SK-N-MC (cell line): ENCODE measurements at regions not wholly inside any gene's neighbourhood (a gene's known extent, or its start where the extent isn't known, plus 50 kb on each side); places are given as distances from the start of the nearest gene placed in this dataset.

Experiments
- EZH2 ChIP-seq: fragments of 200-600 bp; sonication (generic); IDR thresholded peaks from one replicate; pipeline ENCODE4 v1.6.1; 2017; ENCODE audit warnings: antibody characterized with exemption
- POLR2AphosphoS5 ChIP-seq: IDR thresholded peaks from 2 replicates; pipeline ENCODE4 v1.6.1; 2012; ENCODE audit warnings: mild to moderate bottlenecking, low read depth, low read length, borderline replicate concordance

DNA sequence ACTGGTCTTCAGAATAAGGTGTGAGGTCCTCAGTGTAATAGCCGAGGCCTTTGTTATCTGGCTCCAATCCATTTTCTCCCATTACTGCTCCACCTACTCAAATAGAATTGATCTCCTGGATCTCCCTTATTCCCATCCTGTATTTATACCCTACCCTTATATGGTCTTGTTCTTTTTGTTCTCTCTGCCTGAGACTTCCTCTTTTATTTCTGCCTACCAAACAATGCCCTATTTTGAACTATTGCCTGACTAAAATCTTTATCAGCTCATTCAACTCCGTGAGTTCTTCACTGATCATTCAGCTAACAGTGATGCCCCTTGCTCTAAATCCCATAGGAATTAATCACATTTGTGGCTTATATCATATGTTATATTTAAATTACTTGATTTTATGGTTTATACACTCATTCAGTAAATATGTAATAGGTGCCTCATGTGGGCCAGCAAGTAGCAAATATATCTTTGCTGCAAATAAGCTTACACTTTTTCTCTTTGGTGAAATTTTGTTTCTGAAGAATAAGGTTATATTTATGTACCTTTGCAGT, 417.5 kb upstream of the MEF2C start:
- TF ChIP-seq POLR2AphosphoS5 (no peak), EZH2 (no peak)
